ENCODE measurements at regions not wholly inside any gene's neighbourhood (a gene's known extent, or its start where the extent isn't known, plus 50 kb on each side); places are given as distances from the start of the nearest gene placed in this dataset.

DNA sequence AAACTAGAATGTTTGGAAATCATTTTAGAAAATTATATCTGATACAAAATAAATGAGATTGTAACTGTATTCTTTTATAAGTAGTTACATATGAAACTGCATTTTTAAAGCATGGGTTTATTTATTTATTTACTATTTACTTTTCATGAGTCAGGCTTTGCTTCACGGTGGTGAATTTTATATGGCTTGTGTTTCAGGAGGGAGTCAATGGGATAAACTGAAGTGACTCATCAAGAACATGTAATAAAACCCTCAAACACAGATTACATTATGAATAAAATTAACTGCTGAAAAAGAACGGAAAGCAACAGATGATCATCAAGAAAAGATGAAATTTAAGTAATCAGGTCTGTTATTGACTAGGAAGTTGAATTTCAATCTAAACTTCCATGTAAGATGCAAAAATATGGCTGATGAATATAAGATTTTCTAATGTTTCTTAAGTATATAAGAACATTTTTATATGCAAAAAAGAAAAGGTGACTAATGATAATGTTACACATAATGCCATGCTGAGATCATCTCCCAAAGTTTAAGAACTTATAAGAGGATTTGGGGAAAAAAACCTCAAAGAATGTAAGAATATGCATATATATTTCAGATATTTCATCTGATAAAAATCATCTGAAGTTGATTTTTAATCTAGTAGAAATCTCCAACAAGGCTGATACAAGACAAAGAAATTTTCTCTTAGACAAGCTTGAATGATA is 383.6 kb downstream of the SLITRK1 start:
- 4% methylated on average over 2 of the region's 2 CpGs for WGBS (ENCODE audit: missing lambda C conversion rate)
- Histone ChIP-seq H3K9me3 (no peaks in the 10 kb centered on the region), H3K4me1 (peaks cover 12% of the 10 kb centered on the region; the same call in 1 of the 3 replicates), H3K27ac (no peak overlapping the region; a peak in 1 of 6 replicates), H3K4me2 (peak overlapping the region; percentile 39; the same call in 2 of the 3 replicates), H3K4me3 (no peak overlapping the region)
- FAIRE-seq (no peak), ATAC-seq (peak in 1 of 2 experiments; percentile 69; a peak in 3 of 6 replicates), DNase-seq (ENCODE audit: low read depth in 1 of 2, low spot score in 1 of 2) (peak; percentile 9 to 64)
- TF ChIP-seq, protein P1, sequence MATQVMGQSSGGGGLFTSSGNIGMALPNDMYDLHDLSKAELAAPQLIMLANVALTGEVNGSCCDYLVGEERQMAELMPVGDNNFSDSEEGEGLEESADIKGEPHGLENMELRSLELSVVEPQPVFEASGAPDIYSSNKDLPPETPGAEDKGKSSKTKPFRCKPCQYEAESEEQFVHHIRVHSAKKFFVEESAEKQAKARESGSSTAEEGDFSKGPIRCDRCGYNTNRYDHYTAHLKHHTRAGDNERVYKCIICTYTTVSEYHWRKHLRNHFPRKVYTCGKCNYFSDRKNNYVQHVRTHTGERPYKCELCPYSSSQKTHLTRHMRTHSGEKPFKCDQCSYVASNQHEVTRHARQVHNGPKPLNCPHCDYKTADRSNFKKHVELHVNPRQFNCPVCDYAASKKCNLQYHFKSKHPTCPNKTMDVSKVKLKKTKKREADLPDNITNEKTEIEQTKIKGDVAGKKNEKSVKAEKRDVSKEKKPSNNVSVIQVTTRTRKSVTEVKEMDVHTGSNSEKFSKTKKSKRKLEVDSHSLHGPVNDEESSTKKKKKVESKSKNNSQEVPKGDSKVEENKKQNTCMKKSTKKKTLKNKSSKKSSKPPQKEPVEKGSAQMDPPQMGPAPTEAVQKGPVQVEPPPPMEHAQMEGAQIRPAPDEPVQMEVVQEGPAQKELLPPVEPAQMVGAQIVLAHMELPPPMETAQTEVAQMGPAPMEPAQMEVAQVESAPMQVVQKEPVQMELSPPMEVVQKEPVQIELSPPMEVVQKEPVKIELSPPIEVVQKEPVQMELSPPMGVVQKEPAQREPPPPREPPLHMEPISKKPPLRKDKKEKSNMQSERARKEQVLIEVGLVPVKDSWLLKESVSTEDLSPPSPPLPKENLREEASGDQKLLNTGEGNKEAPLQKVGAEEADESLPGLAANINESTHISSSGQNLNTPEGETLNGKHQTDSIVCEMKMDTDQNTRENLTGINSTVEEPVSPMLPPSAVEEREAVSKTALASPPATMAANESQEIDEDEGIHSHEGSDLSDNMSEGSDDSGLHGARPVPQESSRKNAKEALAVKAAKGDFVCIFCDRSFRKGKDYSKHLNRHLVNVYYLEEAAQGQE (IDR thresholded peaks at IDR 0.05) = no peak
- TF ChIP-seq ZNF302 (CRISPR knock-in tag; IDR thresholded peaks at IDR 0.05) (no peak), FOSL2 (IDR thresholded peaks at IDR 0.05) (no peak), FOSL2 (CRISPR knock-in tag; IDR thresholded peaks at IDR 0.05) (peak; percentile 81), HOXB5 (CRISPR knock-in tag; IDR thresholded peaks at IDR 0.05) (no peak), EHF (CRISPR knock-in tag; IDR thresholded peaks at IDR 0.05) (no peak), GATA3 (IDR thresholded peaks at IDR 0.05; ENCODE audit: borderline replicate concordance) (0 out of 2 replicates have a peak, but pooled peaks have one; percentile 39), CBX2 (IDR thresholded peaks at IDR 0.05; ENCODE audit: borderline replicate concordance, low read depth) (no peak), POLR2AphosphoS2 (conservative IDR thresholded peaks at IDR 0.05; ENCODE audit: low read length) (no peak), JUNB (IDR thresholded peaks at IDR 0.05) (peak; percentile 38; the same call in 1 of the 2 replicates), CEBPB (IDR thresholded peaks at IDR 0.05) (0 out of 4 replicates have a peak, but pooled peaks of 1 of the 2 experiments have one; percentile 13)
- ChIA-PET CTCF (interaction anchor here (0.6 kb wide), 1 partner anchor 12 kb away, joined by 3 read pairs; no protein-coding TSS in a partner anchor), POLR2A (no interaction called here)

DNA sequence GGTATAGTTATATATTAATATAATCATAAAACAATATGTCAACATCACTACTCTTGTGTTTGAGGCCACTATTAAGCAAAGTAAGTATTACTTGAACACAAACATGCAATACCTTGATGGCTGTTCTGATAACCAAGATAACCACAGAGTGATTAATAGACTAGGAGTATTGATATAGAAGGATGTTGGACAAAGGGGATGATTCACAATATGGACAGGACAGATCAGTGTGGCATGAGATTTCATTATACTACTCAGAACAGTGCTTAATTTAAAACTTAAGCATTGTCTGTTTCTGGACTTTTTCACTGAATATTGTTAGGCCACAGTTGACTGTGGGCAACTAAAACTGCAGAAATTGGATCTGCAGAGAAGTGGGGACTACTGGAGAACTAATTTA is 384.2 kb downstream of the SLITRK1 start:
- POLR2A ChIA-PET = no interaction called here
- FAIRE-seq (no peak), ATAC-seq (peak in 1 of 2 experiments; percentile 21; a peak in 1 of 6 replicates), DNase-seq (ENCODE audit: low read depth in 1 of 2, low spot score in 1 of 2) (no peak)
- Histone ChIP-seq H3K9me3 (no peaks in the 10 kb centered on the region), H3K4me2 (peak overlapping the region; percentile 39; the same call in 1 of the 3 replicates), H3K4me3 (no peak overlapping the region), H3K27ac (no peak overlapping the region), H3K4me1 (peaks cover 12% of the 10 kb centered on the region; the same call in 1 of the 3 replicates)
- TF ChIP-seq GATA3 (IDR thresholded peaks at IDR 0.05; ENCODE audit: borderline replicate concordance) = peak; percentile 40; the same call in 1 of the 2 replicates
- TF ChIP-seq NFE2L2 (conservative IDR thresholded peaks at IDR 0.05; ENCODE audit: low read length) = no peak
- CTCF ChIA-PET = no interaction called here

DNA sequence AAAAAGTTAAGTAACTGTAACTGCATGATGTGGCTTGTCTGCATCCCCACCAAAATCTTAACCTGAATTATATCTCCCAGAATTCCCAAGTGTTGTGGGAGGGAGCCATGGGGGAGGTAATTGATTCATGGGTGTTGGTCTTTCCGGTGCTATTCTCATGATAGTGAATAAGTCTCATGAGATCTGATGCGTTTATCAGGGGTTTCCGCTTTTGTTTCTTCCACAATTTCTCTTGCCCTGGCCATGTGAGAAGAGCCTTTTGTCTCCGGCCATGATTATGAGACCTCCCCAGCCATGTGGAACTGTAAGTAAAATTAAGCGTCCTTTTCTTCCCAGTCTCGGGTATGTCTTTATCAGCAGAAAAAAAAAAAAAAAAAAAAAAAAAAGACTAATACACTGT is 385.8 kb downstream of the SLITRK1 start:
- FAIRE-seq (no peak), ATAC-seq (no peak), DNase-seq (ENCODE audit: low read depth in 1 of 2, low spot score in 1 of 2) (no peak)
- ChIA-PET POLR2A (no interaction called here), CTCF (no interaction called here)
- Histone ChIP-seq H3K9me3 (no peaks in the 10 kb centered on the region), H3K27ac (no peak overlapping the region), H3K4me3 (no peak overlapping the region), H3K4me2 (no peak overlapping the region), H3K4me1 (peaks cover 12% of the 10 kb centered on the region; the same call in 1 of the 3 replicates)
- WGBS (ENCODE audit: missing lambda C conversion rate) = 61% methylated on average over 6 of the region's 6 CpGs
- TF ChIP-seq CHD4 (IDR thresholded peaks at IDR 0.05; ENCODE audit: borderline replicate concordance) (no peak), NPAS2 (CRISPR knock-in tag; IDR thresholded peaks at IDR 0.05; ENCODE audit: borderline replicate concordance) (no peak), SMC3 (IDR thresholded peaks at IDR 0.05) (no peak), RNF2 (IDR thresholded peaks at IDR 0.05; ENCODE audit: borderline replicate concordance, low read depth) (no peak), POLR2AphosphoS2 (conservative IDR thresholded peaks at IDR 0.05; ENCODE audit: low read length) (no peak), RAD21 (conservative IDR thresholded peaks at IDR 0.05 in 1 of 2, IDR thresholded peaks at IDR 0.05 in 1 of 2) (no peak), CBX2 (IDR thresholded peaks at IDR 0.05; ENCODE audit: borderline replicate concordance, low read depth) (no peak), HOXA7 (CRISPR knock-in tag; IDR thresholded peaks at IDR 0.05) (no peak), RARB (CRISPR knock-in tag; IDR thresholded peaks at IDR 0.05) (no peak), ZC3H11A (IDR thresholded peaks at IDR 0.05) (no peak), FOSL2 (IDR thresholded peaks at IDR 0.05) (no peak), FOSL2 (CRISPR knock-in tag; IDR thresholded peaks at IDR 0.05) (no peak), KDM1A (IDR thresholded peaks at IDR 0.05; ENCODE audit: low read depth) (no peak), MAFK (IDR thresholded peaks at IDR 0.05; ENCODE audit: partially characterized antibody) (no peak), EHMT2 (IDR thresholded peaks at IDR 0.05; ENCODE audit: low read depth) (no peak), EHF (CRISPR knock-in tag; IDR thresholded peaks at IDR 0.05) (no peak), MYC (IDR thresholded peaks at IDR 0.05; ENCODE audit: borderline replicate concordance, low read length) (no peak)
- TF ChIP-seq, protein P2, sequence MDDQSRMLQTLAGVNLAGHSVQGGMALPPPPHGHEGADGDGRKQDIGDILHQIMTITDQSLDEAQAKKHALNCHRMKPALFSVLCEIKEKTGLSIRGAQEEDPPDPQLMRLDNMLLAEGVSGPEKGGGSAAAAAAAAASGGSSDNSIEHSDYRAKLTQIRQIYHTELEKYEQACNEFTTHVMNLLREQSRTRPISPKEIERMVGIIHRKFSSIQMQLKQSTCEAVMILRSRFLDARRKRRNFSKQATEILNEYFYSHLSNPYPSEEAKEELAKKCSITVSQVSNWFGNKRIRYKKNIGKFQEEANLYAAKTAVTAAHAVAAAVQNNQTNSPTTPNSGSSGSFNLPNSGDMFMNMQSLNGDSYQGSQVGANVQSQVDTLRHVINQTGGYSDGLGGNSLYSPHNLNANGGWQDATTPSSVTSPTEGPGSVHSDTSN (IDR thresholded peaks at IDR 0.05) = no peak
- TF ChIP-seq, protein P3, sequence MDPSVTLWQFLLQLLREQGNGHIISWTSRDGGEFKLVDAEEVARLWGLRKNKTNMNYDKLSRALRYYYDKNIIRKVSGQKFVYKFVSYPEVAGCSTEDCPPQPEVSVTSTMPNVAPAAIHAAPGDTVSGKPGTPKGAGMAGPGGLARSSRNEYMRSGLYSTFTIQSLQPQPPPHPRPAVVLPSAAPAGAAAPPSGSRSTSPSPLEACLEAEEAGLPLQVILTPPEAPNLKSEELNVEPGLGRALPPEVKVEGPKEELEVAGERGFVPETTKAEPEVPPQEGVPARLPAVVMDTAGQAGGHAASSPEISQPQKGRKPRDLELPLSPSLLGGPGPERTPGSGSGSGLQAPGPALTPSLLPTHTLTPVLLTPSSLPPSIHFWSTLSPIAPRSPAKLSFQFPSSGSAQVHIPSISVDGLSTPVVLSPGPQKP (IDR thresholded peaks at IDR 0.05; ENCODE audit: low read depth, low read length) = no peak
- TF ChIP-seq, protein P4, sequence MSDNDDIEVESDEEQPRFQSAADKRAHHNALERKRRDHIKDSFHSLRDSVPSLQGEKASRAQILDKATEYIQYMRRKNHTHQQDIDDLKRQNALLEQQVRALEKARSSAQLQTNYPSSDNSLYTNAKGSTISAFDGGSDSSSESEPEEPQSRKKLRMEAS (IDR thresholded peaks at IDR 0.05) = no peak

Data from A549 (cell line).